ENCODE measurements at regions not wholly inside any gene's neighbourhood (a gene's known extent, or its start where the extent isn't known, plus 50 kb on each side); places are given as distances from the start of the nearest gene placed in this dataset.
"Not testable (repeated sequence)": the region's sequence is repeated elsewhere in the genome, so short reads cannot be mapped to it uniquely, and the experiment has no call there.

GRCh38 chr2:71922499-71923142 is 225.0 kb downstream of the CYP26B1 start:
- DNase-seq (ENCODE audit: low spot score), result no peak

- no peak for DNase-seq (ENCODE audit: low spot score)
Measured at GRCh38 chr2:71922091-71922490, 225.6 kb downstream of the CYP26B1 start.

GRCh38 chr2:71920819-71921218 is 226.8 kb downstream of the CYP26B1 start:
- not testable (repeated sequence) for DNase-seq (ENCODE audit: low spot score)

GRCh38 chr2:71919708-71920107 is 228.0 kb downstream of the CYP26B1 start:
- no peak for DNase-seq (ENCODE audit: low spot score)

GRCh38 chr2:71910277-71910676 is 237.4 kb downstream of the CYP26B1 start:
- no peak for DNase-seq (ENCODE audit: low spot score)

GRCh38 chr2:71908798-71909197 is 238.9 kb downstream of the CYP26B1 start:
- DNase-seq (ENCODE audit: low spot score), result no peak

GRCh38 chr2:71907503-71907902 is 240.2 kb downstream of the CYP26B1 start:
- no peak for DNase-seq (ENCODE audit: low spot score)

GRCh38 chr2:71906357-71906973 is 241.2 kb downstream of the CYP26B1 start:
- DNase-seq (ENCODE audit: low spot score), result no peak

GRCh38 chr2:71905205-71905604 is 242.5 kb downstream of the CYP26B1 start:
- DNase-seq (ENCODE audit: low spot score), result no peak

- no peak for DNase-seq (ENCODE audit: low spot score)
Measured at GRCh38 chr2:71903841-71904240, 243.8 kb downstream of the CYP26B1 start.

- DNase-seq (ENCODE audit: low spot score), result no peak
Measured at GRCh38 chr2:71901466-71901865, 246.2 kb downstream of the CYP26B1 start.

GRCh38 chr2:71898851-71899681 is 248.6 kb downstream of the CYP26B1 start:
- no peak for DNase-seq (ENCODE audit: low spot score)

- no peak for DNase-seq (ENCODE audit: low spot score)
Measured at GRCh38 chr2:71898375-71898774, 249.3 kb downstream of the CYP26B1 start.

- no peak for DNase-seq (ENCODE audit: low spot score)
Measured at GRCh38 chr2:71897836-71898235, 249.8 kb downstream of the CYP26B1 start.

GRCh38 chr2:71897137-71897480 is 250.6 kb downstream of the CYP26B1 start:
- no peak for DNase-seq (ENCODE audit: low spot score)

GRCh38 chr2:71896385-71897136 is 251.1 kb downstream of the CYP26B1 start:
- DNase-seq (ENCODE audit: low spot score), result no peak

- no peak for DNase-seq (ENCODE audit: low spot score)
Measured at GRCh38 chr2:71895320-71896161, 252.1 kb downstream of the CYP26B1 start.

GRCh38 chr2:71894261-71894660 is 253.4 kb downstream of the CYP26B1 start:
- DNase-seq (ENCODE audit: low spot score), result peak; percentile 46

GRCh38 chr2:71893646-71894045 is 254.0 kb downstream of the CYP26B1 start:
- no peak for DNase-seq (ENCODE audit: low spot score)

- DNase-seq (ENCODE audit: low spot score), result no peak
Measured at GRCh38 chr2:71892896-71893295, 254.8 kb downstream of the CYP26B1 start.

GRCh38 chr2:71892423-71892730 is 255.3 kb downstream of the CYP26B1 start:
- no peak for DNase-seq (ENCODE audit: low spot score)
